B cell (primary cell): ENCODE measurements at regions not wholly inside any gene's neighbourhood (a gene's known extent, or its start where the extent isn't known, plus 50 kb on each side); places are given as distances from the start of the nearest gene placed in this dataset.

Source experiments
- CTCF ChIP-seq: fragments of 200-600 bp; IDR thresholded peaks from one replicate; pipeline ENCODE4 v1.8.0; 2022; ENCODE audit warnings: antibody characterized with exemption, mild to moderate bottlenecking
- EZH2 ChIP-seq: IDR thresholded peaks from 2 replicates; pipeline ENCODE4 v1.6.1; 2012; ENCODE audit warnings: borderline replicate concordance, low read depth, mild to moderate bottlenecking, moderate library complexity, low read length; ENCODE audit not compliant: insufficient read depth, poor library complexity, severe bottlenecking

GRCh38 chr18:73901566-73901965 is 246.1 kb downstream of the FBXO15 start:
- TF ChIP-seq CTCF = no peak
- TF ChIP-seq EZH2 = no peak
